GM21360 (cell line): ENCODE measurements at regions not wholly inside any gene's neighbourhood (a gene's known extent, or its start where the extent isn't known, plus 50 kb on each side); places are given as distances from the start of the nearest gene placed in this dataset.

Experiments used
- ATAC-seq: cut with Tn5 transposase; IDR thresholded peaks from one replicate; pipeline ENCODE4 v1.9.1; 2021; ENCODE audit warnings: mild to moderate bottlenecking, moderate library complexity; ENCODE audit not compliant: unreplicated experiment

DNA sequence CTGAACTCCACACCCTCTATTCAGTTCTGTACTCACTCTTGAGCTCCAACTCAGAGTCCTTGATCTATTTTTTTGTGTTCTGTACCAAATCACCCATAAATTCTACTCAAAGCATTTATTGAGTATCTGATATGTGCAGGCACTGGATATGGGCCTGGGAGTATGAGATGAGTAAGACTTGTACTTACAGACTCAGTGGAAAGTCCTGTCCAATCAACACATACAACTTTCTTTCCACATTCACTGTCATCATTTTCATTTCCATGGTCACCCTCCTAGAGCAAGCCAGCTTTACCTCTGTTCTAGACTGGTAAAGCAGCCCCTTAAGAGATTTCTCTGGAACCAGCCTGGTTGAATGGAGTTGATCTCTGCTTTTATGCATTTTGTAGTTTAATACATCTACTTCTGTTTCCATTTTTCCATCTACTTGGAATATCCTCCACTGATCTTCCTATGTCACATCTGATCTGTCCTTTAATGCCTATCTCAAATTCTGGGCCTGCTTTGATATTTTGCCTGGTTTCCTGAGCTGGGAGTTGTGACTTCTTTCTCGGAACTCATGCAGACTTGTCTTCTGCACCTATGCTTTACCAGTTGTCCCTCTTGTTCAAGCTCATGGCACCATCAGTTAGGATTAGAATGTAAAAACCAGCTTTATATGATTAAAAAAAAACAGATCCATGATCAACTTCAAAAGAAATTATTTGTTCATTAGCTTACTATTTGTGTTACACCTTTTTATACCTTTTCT lies 96.9 kb upstream of the GLS start:
- ATAC-seq: no peak

GRCh38 chr2:190785334-190785733 lies 95.3 kb upstream of the GLS start:
- no peak for ATAC-seq

GRCh38 chr2:190786404-190787166 lies 94.0 kb upstream of the GLS start:
- ATAC-seq: no peak

DNA sequence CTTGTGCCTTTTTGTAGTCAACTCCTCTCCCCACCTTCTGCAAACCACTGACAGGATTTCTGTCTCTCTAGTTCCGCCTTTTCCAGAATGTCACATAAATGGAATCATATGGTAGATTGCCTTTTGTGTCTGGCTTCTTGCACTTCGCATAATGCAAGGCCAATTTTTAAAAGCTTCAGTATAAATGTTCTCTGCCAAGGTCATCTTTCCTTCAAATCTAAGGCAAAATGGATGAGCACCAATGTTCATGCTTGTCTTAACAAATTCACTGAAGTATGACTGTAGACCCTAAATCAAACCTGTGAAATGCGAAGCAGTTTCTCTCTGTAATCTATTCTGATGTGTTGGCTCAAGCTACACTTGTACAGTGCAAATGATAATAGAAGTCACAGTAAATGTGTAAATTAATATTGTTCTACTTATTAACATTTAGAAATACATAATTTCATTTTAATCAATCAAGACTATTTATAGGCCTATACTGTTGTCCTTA lies 92.8 kb upstream of the GLS start:
- ATAC-seq: no peak

- no peak for ATAC-seq
Measured at GRCh38 chr2:190789074-190790004, 91.3 kb upstream of the GLS start.

GRCh38 chr2:190791347-190791975 lies 89.2 kb upstream of the GLS start:
- ATAC-seq: no peak

DNA sequence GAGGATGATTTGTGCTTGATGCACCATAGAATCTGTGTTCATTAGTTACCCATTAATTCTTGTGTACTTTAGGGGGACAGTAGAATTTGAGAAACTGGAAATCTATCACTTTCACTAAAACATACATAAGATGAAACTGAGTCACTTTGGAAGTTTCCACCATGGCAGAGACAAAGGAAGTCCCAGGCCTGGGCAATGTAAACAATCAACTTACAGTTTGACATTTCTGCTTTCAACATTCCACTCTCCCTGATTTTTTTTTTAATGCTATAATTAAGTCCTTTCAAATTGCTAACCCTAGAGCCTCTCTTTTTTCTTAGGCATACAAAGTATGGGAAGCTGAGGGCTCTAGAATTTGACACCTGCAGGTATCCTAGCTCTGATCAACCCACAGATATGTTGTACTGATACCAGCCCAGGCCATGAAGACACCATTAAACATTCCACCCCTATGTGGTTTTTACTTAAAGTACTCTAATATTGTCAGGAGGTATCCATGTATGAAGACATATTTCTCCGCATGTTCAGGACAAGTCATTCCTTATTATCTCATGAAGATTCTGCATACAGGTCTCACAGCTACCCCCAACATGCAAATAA lies 88.5 kb upstream of the GLS start:
- ATAC-seq: no peak

DNA sequence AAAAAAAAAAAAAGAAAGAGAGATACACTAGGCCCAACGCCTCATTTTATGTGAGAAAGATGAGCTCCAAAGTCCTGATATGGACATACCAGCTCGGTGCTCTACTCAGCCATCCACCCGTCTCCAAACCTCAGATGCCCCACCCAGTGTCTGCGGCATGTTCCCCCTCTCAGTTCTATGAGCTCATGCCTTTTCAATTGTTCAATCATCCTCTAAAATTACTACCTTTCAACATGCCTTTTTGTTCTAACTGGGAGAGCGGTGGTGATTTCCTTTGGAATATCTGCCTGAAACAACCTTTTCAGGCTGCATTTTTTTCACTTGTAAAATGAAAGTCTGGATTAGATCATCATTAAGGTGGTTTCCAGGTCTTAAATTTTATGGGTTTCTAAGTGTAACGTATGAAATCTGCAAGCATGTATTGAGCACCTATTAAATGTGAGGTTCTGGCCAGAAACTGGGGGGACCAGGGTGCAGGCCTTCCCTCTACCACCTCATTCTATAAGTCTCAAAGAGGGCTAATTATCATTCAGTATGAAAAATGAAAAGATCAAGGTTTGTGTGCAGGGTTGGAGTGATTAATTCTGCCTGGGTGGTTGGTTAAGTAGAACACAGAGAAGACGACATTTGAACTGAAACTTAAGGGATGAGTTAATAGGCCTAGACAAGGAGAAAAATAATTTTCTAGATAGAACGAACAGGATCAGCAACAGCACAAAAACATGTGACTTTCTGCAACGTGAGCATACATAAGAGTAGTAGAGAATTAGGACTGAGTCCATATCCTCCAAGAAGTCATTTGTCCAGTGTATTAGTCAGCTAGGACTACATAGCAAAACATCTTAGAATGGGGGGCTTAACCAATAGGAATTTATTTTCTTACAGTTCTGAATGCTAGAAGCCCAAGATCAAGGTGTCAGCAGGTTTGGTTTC lies 87.4 kb upstream of the GLS start:
- ATAC-seq: no peak

- ATAC-seq: no peak
Measured at GRCh38 chr2:190794377-190794776, 86.2 kb upstream of the GLS start.

- no peak for ATAC-seq
Measured at GRCh38 chr2:190794790-190795189, 85.8 kb upstream of the GLS start.

DNA sequence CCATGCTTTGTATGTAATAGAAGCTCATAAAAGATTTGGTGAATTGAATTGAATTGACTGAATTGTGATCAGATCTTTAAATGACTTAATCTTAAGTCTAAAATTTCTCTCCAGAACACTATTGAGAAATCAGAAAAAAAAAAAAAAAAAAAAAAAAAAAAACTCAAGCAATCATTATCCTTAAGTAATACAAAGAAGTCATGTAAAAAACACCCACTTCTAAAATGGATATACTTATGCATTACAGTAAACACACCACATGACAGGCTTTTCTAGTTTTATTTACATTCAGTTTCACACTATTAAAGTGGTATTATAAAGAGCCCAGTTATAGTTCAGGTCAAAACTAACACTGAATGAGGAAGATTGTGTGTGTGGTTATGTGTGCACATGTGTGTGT lies 84.9 kb upstream of the GLS start:
- ATAC-seq: no peak

DNA sequence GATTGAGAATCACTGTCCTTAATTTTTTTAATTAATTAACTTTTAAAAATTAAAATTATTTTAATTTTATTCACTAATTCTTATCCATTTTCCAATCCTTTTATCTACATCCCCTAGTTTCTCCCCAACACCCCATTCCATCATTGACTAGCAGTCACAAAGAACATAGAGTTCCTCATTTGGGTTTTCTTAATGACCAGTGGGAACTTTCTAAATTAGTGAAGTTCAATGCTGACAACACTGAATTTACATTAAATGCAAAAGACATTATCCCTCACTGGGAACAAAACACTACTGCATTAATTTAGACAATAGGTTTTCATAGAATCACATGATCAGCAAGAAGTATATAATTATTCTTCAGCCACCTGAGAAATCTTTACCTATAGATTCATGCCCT lies 80.6 kb upstream of the GLS start:
- no peak for ATAC-seq

- ATAC-seq: no peak
Measured at GRCh38 chr2:190800528-190800927, 80.1 kb upstream of the GLS start.

DNA sequence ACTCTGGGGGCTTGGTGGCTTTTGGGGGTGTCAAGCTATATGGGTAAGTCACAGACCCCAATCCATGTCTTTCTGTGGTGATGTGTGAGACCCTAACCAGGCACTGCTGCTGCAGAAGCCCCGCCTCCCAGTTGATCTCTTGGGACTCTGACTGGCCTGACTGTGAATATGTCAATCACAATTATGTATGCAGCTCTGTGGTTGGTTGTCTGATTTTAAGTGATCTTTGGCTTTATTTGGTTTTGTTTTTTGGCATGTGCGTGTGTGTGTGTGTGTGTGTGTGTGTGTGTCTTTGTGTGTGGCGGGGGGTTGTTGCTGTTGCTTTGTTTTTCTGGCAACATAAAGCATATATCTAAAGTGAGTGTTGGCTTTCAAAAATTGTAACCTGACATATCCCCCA lies 78.5 kb upstream of the GLS start:
- no peak for ATAC-seq

DNA sequence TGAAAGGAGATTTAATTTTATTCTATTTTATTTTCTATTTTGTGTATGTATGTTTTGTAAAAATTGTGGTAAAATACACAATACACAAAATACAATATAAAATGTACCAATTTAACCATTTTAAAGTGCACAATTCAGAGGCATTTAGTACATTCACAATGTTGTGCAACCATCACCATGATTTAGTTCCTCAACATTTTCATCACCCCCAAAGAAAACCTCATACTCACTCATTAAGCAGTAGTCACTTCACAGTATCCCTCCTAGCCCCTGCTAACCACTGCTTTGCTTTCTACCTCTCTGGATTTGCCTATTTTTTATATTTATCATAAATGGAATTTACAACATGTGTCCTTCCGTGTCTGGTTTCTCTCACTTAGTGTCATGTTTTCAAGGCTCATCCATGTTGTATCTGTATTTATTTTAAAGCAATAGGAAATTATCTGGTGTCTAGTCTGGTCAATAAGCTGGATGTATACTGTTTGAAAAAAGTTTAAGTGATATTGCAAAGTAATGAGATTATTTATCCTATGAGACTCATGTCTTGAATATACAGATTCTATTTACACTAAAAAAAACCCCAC lies 77.9 kb upstream of the GLS start:
- no peak for ATAC-seq

DNA sequence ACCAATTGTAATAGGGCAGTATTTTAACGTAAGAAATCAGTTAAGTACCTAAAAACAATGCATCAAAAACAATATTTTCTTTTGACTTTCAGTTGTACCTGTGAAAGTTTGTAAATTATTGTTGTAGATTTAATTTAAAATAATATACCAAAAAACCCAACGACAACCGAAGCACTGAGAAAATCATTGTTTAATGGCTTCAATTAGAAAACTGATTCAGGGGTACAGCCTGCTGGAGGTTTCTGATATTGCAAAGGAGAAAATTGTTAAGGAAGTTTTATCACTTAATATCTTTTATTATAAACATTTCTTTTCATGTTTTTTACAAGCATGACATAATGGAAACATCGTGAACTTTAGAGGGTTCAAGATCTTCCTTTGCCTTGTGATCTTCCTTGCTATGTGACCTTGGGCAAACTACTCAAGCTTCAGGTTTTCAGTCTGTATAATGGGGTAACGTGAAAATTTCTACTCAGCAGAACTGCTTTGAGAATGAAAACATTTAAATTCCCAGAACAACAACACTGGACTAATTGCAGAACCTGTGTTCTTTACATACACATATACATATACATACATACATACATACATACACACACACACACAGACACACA lies 76.3 kb upstream of the GLS start:
- no peak for ATAC-seq

DNA sequence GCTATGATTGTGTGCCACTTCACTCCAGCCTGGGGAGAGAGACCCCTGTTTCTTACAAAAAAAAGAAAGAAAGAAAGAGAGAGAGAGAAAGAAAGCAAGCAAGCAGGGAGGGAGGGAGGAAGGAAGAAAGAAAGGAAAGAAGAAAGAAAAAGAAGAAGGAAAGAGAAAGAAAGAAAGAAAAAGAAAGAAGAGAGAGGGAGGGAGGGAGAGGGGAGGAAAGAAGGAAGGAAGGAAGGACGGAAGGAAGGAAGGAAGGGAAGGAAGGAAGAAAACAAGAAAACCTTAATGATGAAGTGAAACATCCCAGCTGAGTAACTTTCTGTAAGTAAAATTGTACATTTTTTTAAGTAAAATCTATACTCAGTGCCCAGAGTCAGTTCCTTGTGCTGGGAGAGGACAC lies 75.5 kb upstream of the GLS start:
- ATAC-seq: no peak

DNA sequence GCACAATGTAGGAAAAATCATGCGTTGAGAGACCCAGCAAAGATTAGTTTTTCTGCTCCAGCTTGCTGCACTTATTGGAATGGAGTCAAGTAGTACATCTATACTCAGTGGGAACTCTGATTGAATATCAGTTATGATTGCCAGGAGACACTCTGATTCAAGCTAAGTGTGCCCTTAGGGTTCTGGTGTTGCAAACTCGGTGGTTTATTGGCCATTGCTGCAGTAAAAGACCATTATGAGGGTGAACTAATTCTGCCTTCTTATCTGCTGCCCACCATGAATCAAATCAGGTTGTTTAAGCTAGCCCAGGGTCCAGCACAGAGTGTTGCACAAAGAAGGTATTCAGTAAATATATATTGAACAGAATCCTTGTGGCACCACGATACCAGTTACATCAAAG lies 74.8 kb upstream of the GLS start:
- no peak for ATAC-seq

- no peak for ATAC-seq
Measured at GRCh38 chr2:190807886-190808285, 72.7 kb upstream of the GLS start.
